Heart left ventricle (tissue), 16 donors: ENCODE measurements at regions not wholly inside any gene's neighbourhood (a gene's known extent, or its start where the extent isn't known, plus 50 kb on each side); places are given as distances from the start of the nearest gene placed in this dataset.
A peak's percentile ranks its signal among the peaks of the same experiment; 100 is the strongest.

Experiments used
- ATAC-seq, 4 donors: fragments of 200-7000 bp; cut with Tn5 transposase; one replicate each; pipeline ENCODE4 v1.9.1; 2020 to 2022; ENCODE audit warnings: moderate library complexity in 4 of 4, mild to moderate bottlenecking in 3 of 4, moderate number of reproducible peaks in 1 of 4
- DNase-seq, 5 donors: peaks; one replicate each; pipeline ENCODE4 v3.0.0-alpha.2; 2020
- H3K27ac ChIP-seq, 12 donors: fragments of 200-600 bp; sonication (generic) in 4 of 12; one replicate each; pipeline versions ENCODE4 v1.5.0 to v1.8.0; 2016 to 2022; ENCODE audit warnings: mild to moderate bottlenecking in 2 of 12
- H3K27me3 ChIP-seq, 9 donors: fragments of 200-600 bp; sonication (generic) in 2 of 9; one replicate each; pipeline versions ENCODE4 v1.5.1 to v1.8.0; 2016 to 2022; ENCODE audit warnings: mild to moderate bottlenecking in 3 of 9
- H3K36me3 ChIP-seq, 9 donors: fragments of 200-600 bp; sonication (generic) in 2 of 9; one replicate each; pipeline versions ENCODE4 v1.5.0 to v1.8.0; 2018 to 2022; ENCODE audit warnings: mild to moderate bottlenecking in 2 of 9
- H3K4me1 ChIP-seq, 12 donors: fragments of 200-600 bp; sonication (generic) in 4 of 12; one replicate each; pipeline versions ENCODE4 v1.5.0 to v1.8.0; 2016 to 2022; ENCODE audit warnings: mild to moderate bottlenecking in 3 of 12
- H3K4me3 ChIP-seq, 12 donors: fragments of 200-600 bp; sonication (generic) in 4 of 12; one replicate each; pipeline versions ENCODE4 v1.5.0 to v1.8.0; 2017 to 2022; ENCODE audit warnings: mild to moderate bottlenecking in 9 of 12, moderate library complexity in 4 of 12
- H3K9me3 ChIP-seq, 12 donors: fragments of 200-600 bp; sonication (generic) in 4 of 12; one replicate each; pipeline versions ENCODE4 v1.5.0 to v1.8.0; 2016 to 2022; ENCODE audit warnings: mild to moderate bottlenecking in 1 of 12
- POLR2A ChIP-seq, 2 donors: fragments of 450-650 bp; IDR thresholded peaks; one replicate each; pipeline ENCODE4 v1.6.1; 2017; ENCODE audit warnings: antibody characterized with exemption in 2 of 2, mild to moderate bottlenecking in 2 of 2, moderate library complexity in 2 of 2
- WGBS, 4 donors: extraction: QIAGEN DNeasy Blood & Tissue Kit in 2 of 4; methylation state at CpG; one replicate each; pipeline versions ENCODE4 v1.1.5 to v1.1.7; 2013 to 2018; 5-methylcytosine and 5-hydroxymethylcytosine counted together
- intact Hi-C, 10 donors: fragments of 100-400 bp; cut with DNase I; formaldehyde crosslinking; loops; one replicate each; pipeline versions ENCODE4 v1.11.1 to v1.14.2; 2022
- TF ChIP-seq, protein P1 (sequence below), 12 donors: fragments of 200-600 bp; sonication (generic) in 4 of 12; IDR thresholded peaks; one replicate each; pipeline versions ENCODE4 v1.5.0 to v1.8.0; 2018 to 2022; ENCODE audit warnings: antibody characterized with exemption in 12 of 12, mild to moderate bottlenecking in 5 of 12
- donor health status: ischemic (EF 13 %, LVEDD 7.1; RV severe dilation, severe dysfunction).
- donor health status: healthy with polysubstance abuse.
- donor health status: DM: no; HTN: yes; CAD: no.
- donor health status: DM: no; HTN: no; CAD: no.
- donor health status: ischemic (EF 25% LVEDD 6.9; RV normal size, moderate dysfunction).
- donor health status: ischemic (EF 25% LVEDD 5.7; RV mildly dilated, moderate dysfunction).
- donor health status: healthy.
- donor health status: DM: yes; HTN: yes; CAD: no.
- donor health status: ischemic (EF 35%, LVEDD 5.7; RV mildly dilated, moderate dysfunction).
- donor health status: nonischemic (EF 11% LVEDD 7.7; RV severe dilation, severe dysfunction).
- donor health status: DM: yes; HTN: yes; CAD: no.
- donor health status: PGD.
- donor health status: ischemic (EF 29% LVEDD 5.4; RV normal size, mild dysfunction).
- donor health status: nonischemic (EF 23%, LVEDD 6.1; RV moderate dilation, normal function).

DNA sequence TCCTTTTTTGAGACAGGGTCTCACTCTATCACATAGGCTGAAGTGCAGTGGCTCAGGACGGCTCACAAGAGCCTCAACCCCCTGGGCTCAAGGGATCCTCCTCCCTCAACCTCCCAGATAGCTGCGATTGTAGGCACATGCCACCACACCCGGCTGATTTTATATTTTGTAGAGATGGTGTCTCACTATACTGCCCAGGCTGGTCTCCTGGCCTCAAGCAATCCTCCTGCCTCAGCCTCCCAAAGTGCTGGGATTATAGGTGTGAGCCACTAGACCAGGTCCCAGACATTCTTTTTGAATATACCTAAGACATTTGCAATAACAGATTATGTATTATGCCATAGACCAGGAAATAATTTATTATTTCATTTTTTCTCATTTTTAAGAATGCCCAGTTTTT is 58.3 kb upstream of the CDYL start:
- Histone ChIP-seq H3K36me3 (no peaks in the 10 kb centered on the region), H3K4me3 (no peak overlapping the region), H3K27ac (no peak overlapping the region), H3K9me3 (no peaks in the 10 kb centered on the region), H3K27me3 (no peaks in the 10 kb centered on the region), H3K4me1 (no peaks in the 10 kb centered on the region)
- DNase-seq (no peak), ATAC-seq (no peak)
- TF ChIP-seq, protein P1, sequence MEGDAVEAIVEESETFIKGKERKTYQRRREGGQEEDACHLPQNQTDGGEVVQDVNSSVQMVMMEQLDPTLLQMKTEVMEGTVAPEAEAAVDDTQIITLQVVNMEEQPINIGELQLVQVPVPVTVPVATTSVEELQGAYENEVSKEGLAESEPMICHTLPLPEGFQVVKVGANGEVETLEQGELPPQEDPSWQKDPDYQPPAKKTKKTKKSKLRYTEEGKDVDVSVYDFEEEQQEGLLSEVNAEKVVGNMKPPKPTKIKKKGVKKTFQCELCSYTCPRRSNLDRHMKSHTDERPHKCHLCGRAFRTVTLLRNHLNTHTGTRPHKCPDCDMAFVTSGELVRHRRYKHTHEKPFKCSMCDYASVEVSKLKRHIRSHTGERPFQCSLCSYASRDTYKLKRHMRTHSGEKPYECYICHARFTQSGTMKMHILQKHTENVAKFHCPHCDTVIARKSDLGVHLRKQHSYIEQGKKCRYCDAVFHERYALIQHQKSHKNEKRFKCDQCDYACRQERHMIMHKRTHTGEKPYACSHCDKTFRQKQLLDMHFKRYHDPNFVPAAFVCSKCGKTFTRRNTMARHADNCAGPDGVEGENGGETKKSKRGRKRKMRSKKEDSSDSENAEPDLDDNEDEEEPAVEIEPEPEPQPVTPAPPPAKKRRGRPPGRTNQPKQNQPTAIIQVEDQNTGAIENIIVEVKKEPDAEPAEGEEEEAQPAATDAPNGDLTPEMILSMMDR (IDR thresholded peaks at IDR 0.05) = no peak
- TF ChIP-seq POLR2A (IDR thresholded peaks at IDR 0.05) = no peak
- WGBS, 4 donors = 82 to 95% (median 94%) methylated on average over 3 of the region's 3 CpGs
- intact Hi-C loops = no loop called here

DNA sequence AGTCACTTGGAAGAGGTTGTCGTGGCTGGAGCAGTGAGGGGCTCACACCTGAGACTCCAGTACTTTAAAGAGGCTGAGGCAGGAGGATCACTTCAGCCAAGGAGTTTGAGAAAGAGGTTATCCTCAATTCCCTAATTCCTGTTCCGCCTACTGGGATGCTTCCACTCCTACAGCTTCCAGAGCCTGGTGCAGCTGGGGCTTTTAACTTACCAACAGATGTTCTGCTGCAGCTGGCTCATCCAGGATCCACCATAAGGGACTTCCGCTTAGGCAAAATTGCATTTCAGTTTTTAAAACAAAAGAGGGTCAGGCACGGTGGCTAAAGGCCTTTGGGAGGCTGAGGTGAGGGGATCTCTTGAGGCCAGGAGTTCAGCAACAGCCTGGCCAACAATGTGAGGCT is 59.1 kb upstream of the CDYL start:
- ATAC-seq = peak in 1 of 4 donors; percentile 64
- Histone ChIP-seq H3K4me3 (no peak overlapping the region), H3K36me3 (no peaks in the 10 kb centered on the region), H3K9me3 (no peaks in the 10 kb centered on the region), H3K4me1 (no peaks in the 10 kb centered on the region), H3K27me3 (no peaks in the 10 kb centered on the region), H3K27ac (no peak overlapping the region)
- DNase-seq = no peak
- TF ChIP-seq, protein P1 (IDR thresholded peaks at IDR 0.05) = no peak
- no peak for TF ChIP-seq POLR2A (IDR thresholded peaks at IDR 0.05)
- WGBS, 4 donors = 84 to 85% (median 84%) methylated on average over 4 of the region's 4 CpGs
- intact Hi-C loops = no loop called here

DNA sequence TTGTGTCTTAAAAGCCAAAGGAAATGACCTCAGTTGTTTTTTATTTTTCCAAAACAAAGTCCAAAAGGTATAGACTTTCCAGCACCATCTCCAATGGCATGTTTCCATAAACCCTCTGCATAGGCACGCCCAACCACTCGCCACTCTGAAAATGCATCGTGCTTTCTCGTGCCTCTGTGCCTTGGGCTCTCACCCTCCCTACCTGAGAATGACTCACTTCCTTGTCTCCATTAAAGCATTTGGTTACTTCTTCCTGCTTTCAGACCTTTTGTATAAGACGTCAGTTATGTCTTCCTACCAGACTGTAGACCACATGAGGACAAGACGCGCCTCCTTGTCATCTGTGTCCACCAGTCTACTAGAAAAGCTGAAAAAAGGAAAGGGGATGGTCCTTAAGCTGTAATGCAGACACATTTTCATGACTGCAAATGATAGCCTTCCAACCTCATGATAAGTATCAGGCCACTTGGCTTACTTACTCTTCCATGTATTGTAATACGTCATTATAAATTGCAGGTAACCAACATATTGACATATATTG is 61.2 kb upstream of the CDYL start:
- H3K4me1 ChIP-seq = no peaks in the 10 kb centered on the region
- no peak for ATAC-seq
- H3K36me3 ChIP-seq = no peaks in the 10 kb centered on the region
- DNase-seq = no peak
- no peak overlapping the region for H3K27ac ChIP-seq
- H3K27me3 ChIP-seq = no peaks in the 10 kb centered on the region
- H3K9me3 ChIP-seq = no peaks in the 10 kb centered on the region
- intact Hi-C loops = no loop called here
- no peak overlapping the region for H3K4me3 ChIP-seq
- 81 to 86% (median 85%) methylated on average over 8 of the region's 8 CpGs for WGBS, 4 donors
- TF ChIP-seq, protein P1 (IDR thresholded peaks at IDR 0.05) = no peak
- no peak for TF ChIP-seq POLR2A (IDR thresholded peaks at IDR 0.05)

DNA sequence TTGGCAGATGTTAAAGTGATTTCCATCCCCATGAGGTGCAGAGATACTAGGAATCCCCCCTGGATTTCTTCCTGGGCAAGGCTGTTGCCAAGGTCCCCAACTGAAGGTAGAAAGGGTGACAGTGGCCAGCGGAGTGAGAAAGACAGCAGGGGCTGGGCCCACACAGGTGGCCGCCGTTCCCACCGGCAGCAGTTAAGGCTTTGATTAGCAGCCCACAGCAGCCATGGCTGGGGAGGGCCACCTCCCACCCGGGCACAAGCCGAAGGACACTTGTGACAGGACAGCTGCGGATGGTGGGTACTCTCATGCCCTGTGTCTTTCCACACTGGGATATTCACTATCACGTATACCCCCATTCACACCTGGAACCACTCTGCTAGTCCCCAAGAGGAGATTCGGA is 63.9 kb upstream of the CDYL start:
- intact Hi-C loops = no loop called here
- WGBS, 4 donors = 93 to 96% (median 95%) methylated on average over 9 of the region's 9 CpGs
- Histone ChIP-seq H3K4me3 (no peak overlapping the region), H3K27ac (no peak overlapping the region), H3K4me1 (no peaks in the 10 kb centered on the region), H3K9me3 (peaks cover 0 to 11% (median 2%) of the 10 kb centered on the region in 12 donors), H3K27me3 (no peaks in the 10 kb centered on the region), H3K36me3 (no peaks in the 10 kb centered on the region)
- TF ChIP-seq, protein P1 (IDR thresholded peaks at IDR 0.05) = no peak
- TF ChIP-seq POLR2A (IDR thresholded peaks at IDR 0.05) = no peak
- DNase-seq (no peak), ATAC-seq (no peak)
